Psoas muscle (tissue), 7 donors: ENCODE measurements at regions not wholly inside any gene's neighbourhood (a gene's known extent, or its start where the extent isn't known, plus 50 kb on each side); places are given as distances from the start of the nearest gene placed in this dataset.

Experiments
- ATAC-seq, 4 donors: fragments of 200-7000 bp; cut with Tn5 transposase; one replicate each; pipeline ENCODE4 v1.9.1; 2020; ENCODE audit warnings: moderate library complexity in 3 of 4, mild to moderate bottlenecking in 2 of 4
- DNase-seq, 2 donors: peaks; one replicate each; pipeline ENCODE4 v3.0.0-alpha.2; 2020
- H3K27ac ChIP-seq: fragments of 200-600 bp; one replicate; pipeline ENCODE4 v1.8.0; 2022
- H3K27me3 ChIP-seq, 3 donors: fragments of 200-600 bp in 1 of 3; one replicate each; pipeline versions ENCODE4 v1.6.1 to v1.8.0; 2013 to 2022; ENCODE audit warnings: low read length in 2 of 3, mild to moderate bottlenecking in 2 of 3, moderate library complexity in 1 of 3; ENCODE audit not compliant: insufficient read depth in 3 of 3
- H3K36me3 ChIP-seq, 2 donors: fragments of 200-600 bp in 1 of 2; one replicate each; pipeline versions ENCODE4 v1.6.1 to v1.8.0; 2013 to 2022; ENCODE audit warnings: low read depth in 1 of 2, mild to moderate bottlenecking in 1 of 2, moderate library complexity in 1 of 2; ENCODE audit not compliant: insufficient read depth in 1 of 2
- H3K4me1 ChIP-seq: fragments of 200-600 bp; one replicate; pipeline ENCODE4 v1.8.0; 2022
- H3K4me3 ChIP-seq: fragments of 200-600 bp; one replicate; pipeline ENCODE4 v1.8.0; 2022; ENCODE audit warnings: mild to moderate bottlenecking
- H3K9me3 ChIP-seq: fragments of 200-600 bp; one replicate; pipeline ENCODE4 v1.8.0; 2022
- CTCF ChIP-seq: fragments of 200-600 bp; IDR thresholded peaks from one replicate; pipeline ENCODE4 v1.8.0; 2022; ENCODE audit warnings: antibody characterized with exemption
- whole genome bisulfite sequencing, 3 donors: extraction: QIAGEN DNeasy Blood & Tissue Kit; methylation state at CpG; one replicate each; pipeline versions ENCODE4 v1.1.6 to v1.1.7; 2013; 5-methylcytosine and 5-hydroxymethylcytosine counted together
- intact Hi-C, 2 donors: fragments of 100-400 bp; cut with DNase I; formaldehyde crosslinking; loops; one replicate each; pipeline versions ENCODE4 v1.11.0 to v1.14.2; 2022
- donor health status: healthy with polysubstance abuse.
- donor health status: DM: no; HTN: no; CAD: no; lungs with moderate emphysema.
- donor health status: Bipolar disorder and iron deficiency.
- donor health status: healthy.
- donor health status: DM: yes; HTN: yes; CAD: no.
- donor health status: DM: no; HTN: no; CAD: no.
- donor health status: DM: yes; HTN: yes; CAD: no.

DNA sequence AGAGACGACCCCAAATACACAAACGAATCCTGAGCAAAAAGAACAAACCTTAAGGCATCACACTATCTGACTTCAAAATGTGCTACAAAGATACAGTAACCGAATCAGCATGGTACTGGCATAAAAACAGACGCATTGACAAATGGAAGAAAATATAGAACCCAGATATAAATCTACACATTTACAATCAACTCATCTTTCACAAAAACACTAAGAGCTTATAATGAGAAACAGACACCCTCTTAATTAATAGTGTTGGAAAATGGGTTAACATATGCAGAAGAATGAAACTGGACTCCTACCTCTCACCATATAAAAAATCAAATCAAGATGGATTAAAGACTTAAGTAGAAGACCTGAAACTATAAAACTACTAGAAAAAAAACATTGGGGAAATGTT is 130.3 kb upstream of the DCBLD2 start:
- WGBS, 3 donors, result 83 to 89% (median 88%) methylated on average over 4 of the region's 4 CpGs
- Histone ChIP-seq H3K36me3 (no peaks in the 10 kb centered on the region), H3K27ac (no peak overlapping the region), H3K4me3 (no peak overlapping the region), H3K27me3 (no peaks in the 10 kb centered on the region), H3K9me3 (no peaks in the 10 kb centered on the region), H3K4me1 (no peaks in the 10 kb centered on the region)
- DNase-seq (no peak), ATAC-seq (no peak)
- no peak for TF ChIP-seq CTCF
- intact Hi-C loops, result no loop called here

- H3K4me3 ChIP-seq, result no peak overlapping the region
- ATAC-seq (no peak), DNase-seq (no peak)
- H3K27ac ChIP-seq, result no peak overlapping the region
- no peaks in the 10 kb centered on the region for H3K27me3 ChIP-seq
- WGBS, 3 donors, result 27 to 29% (median 27%) methylated on average over 2 of the region's 2 CpGs
- TF ChIP-seq CTCF, result peak; percentile 58
- no peaks in the 10 kb centered on the region for H3K36me3 ChIP-seq
- intact Hi-C loops, result no loop called here
- H3K4me1 ChIP-seq, result no peaks in the 10 kb centered on the region
- H3K9me3 ChIP-seq, result no peaks in the 10 kb centered on the region
These were observed 122.2 kb upstream of the DCBLD2 start for GRCh38 chr3:99023590-99024192.

DNA sequence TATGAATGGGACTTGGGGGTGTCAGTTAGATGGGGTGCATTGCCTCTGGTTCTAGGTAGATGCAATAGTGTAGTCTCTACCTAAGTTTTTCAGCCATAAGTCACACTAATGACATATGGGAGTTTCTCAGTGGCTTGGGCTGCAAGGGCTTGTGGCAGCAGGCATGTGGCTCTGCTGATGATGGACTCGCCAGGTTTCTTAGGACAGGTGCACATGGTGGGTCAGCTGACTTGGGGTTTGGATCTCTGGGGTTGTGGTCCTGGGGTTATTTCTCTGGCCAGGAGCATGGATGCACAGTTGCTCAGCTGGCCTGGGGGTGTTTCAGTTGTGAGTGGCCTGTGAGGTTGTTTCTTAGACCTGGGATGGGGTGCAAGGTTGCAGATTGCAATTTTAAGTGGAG is 120.0 kb upstream of the DCBLD2 start:
- no peaks in the 10 kb centered on the region for H3K9me3 ChIP-seq

GRCh38 chr3:99016452-99016851 is 115.0 kb upstream of the DCBLD2 start:
- 74 to 82% (median 80%) methylated on average over 1 of the region's 1 CpG for WGBS, 3 donors
- ATAC-seq (no peak), DNase-seq (no peak)
- intact Hi-C loops, result no loop called here
- Histone ChIP-seq H3K4me3 (no peak overlapping the region), H3K27ac (no peak overlapping the region), H3K36me3 (no peaks in the 10 kb centered on the region), H3K4me1 (no peaks in the 10 kb centered on the region), H3K9me3 (no peaks in the 10 kb centered on the region), H3K27me3 (no peaks in the 10 kb centered on the region)
- TF ChIP-seq CTCF, result no peak

More for the DNA sequence above, 120.0 kb upstream of the DCBLD2 start:
- H3K4me3 ChIP-seq, result no peak overlapping the region
- TF ChIP-seq CTCF, result no peak
- DNase-seq (no peak), ATAC-seq (no peak)
- no peaks in the 10 kb centered on the region for H3K4me1 ChIP-seq
- 90 to 100% (median 95%) methylated on average over 1 of the region's 1 CpG for WGBS, 3 donors
- no peaks in the 10 kb centered on the region for H3K36me3 ChIP-seq
- no peak overlapping the region for H3K27ac ChIP-seq
- H3K27me3 ChIP-seq, result no peaks in the 10 kb centered on the region
- intact Hi-C loops, result no loop called here

- TF ChIP-seq CTCF, result no peak
- no peak overlapping the region for H3K27ac ChIP-seq
- H3K4me1 ChIP-seq, result no peaks in the 10 kb centered on the region
- intact Hi-C loops, result no loop called here
- no peaks in the 10 kb centered on the region for H3K27me3 ChIP-seq
- no peak for DNase-seq
- no peaks in the 10 kb centered on the region for H3K9me3 ChIP-seq
- 51 to 63% (median 52%) methylated on average over 3 of the region's 3 CpGs for WGBS, 3 donors
- no peak for ATAC-seq
- H3K4me3 ChIP-seq, result no peak overlapping the region
- H3K36me3 ChIP-seq, result no peaks in the 10 kb centered on the region
These were observed 112.4 kb upstream of the DCBLD2 start for GRCh38 chr3:99013777-99014315.
